Esophagus muscularis mucosa (tissue), 4 donors: ENCODE measurements at regions not wholly inside any gene's neighbourhood (a gene's known extent, or its start where the extent isn't known, plus 50 kb on each side); places are given as distances from the start of the nearest gene placed in this dataset.

Experiments
- DNase-seq: peaks from one replicate; pipeline ENCODE4 v3.0.0-alpha.2; 2017; ENCODE audit errors: extremely low spot score
- H3K27ac ChIP-seq, 4 donors: fragments of 200-600 bp; sonication (generic); replicated peaks in 1 of 4; 1 replicate in 3 of 4; 2 replicates in 1 of 4; pipeline ENCODE4 v1.5.1; 2016 to 2019; ENCODE audit warnings: mild to moderate bottlenecking in 1 of 4
- H3K27me3 ChIP-seq, 4 donors: fragments of 200-600 bp; sonication (generic); one replicate each; pipeline versions ENCODE4 v1.5.1 to v1.6.0; 2016 to 2019
- H3K36me3 ChIP-seq, 4 donors: fragments of 200-600 bp; sonication (generic); one replicate each; pipeline ENCODE4 v1.5.1; 2016 to 2019
- H3K4me1 ChIP-seq, 4 donors: fragments of 200-600 bp; sonication (generic); one replicate each; pipeline ENCODE4 v1.5.1; 2016 to 2019
- H3K4me3 ChIP-seq, 4 donors: fragments of 200-600 bp; sonication (generic); 1 replicate in 2 of 4; 2 replicates in 2 of 4; pipeline ENCODE4 v1.5.1; 2016 to 2019; ENCODE audit warnings: mild to moderate bottlenecking in 4 of 4, moderate library complexity in 1 of 4
- H3K9me3 ChIP-seq, 4 donors: fragments of 200-600 bp; sonication (generic); 1 replicate in 3 of 4; 2 replicates in 1 of 4; pipeline ENCODE4 v1.5.1; 2016 to 2019
- EP300 ChIP-seq: sonication (generic); formaldehyde crosslinking; IDR thresholded peaks from one replicate; pipeline ENCODE4 v1.6.1; 2017; ENCODE audit warnings: antibody characterized with exemption
- POLR2A ChIP-seq: fragments of 450-650 bp; IDR thresholded peaks from one replicate; pipeline ENCODE4 v1.6.1; 2017; ENCODE audit warnings: antibody characterized with exemption, moderate library complexity, mild to moderate bottlenecking, low read depth
- POLR2AphosphoS5 ChIP-seq, 2 donors: sonication (generic); formaldehyde crosslinking; IDR thresholded peaks; one replicate each; pipeline ENCODE4 v1.6.1; 2017; ENCODE audit warnings: antibody characterized with exemption in 2 of 2
- WGBS: methylation state at CpG from one replicate; pipeline ENCODE4 v1.1.5; 2018; 5-methylcytosine and 5-hydroxymethylcytosine counted together
- intact Hi-C: fragments of 100-400 bp; cut with DNase I; formaldehyde crosslinking; loops from one replicate; pipeline ENCODE4 v1.15.1; 2023
- TF ChIP-seq, protein P1 (sequence below), 3 experiments: fragments of 200-600 bp in 2 of 3; fragments of 450-650 bp in 1 of 3; sonication (generic) in 2 of 3; IDR thresholded peaks; one replicate each; pipeline ENCODE4 v1.5.1; 2017 to 2019; ENCODE audit warnings: antibody characterized with exemption in 3 of 3, mild to moderate bottlenecking in 2 of 3, moderate library complexity in 1 of 3

GRCh38 chr13:67662997-67663396 lies 432.9 kb upstream of the PCDH9 start:
- TF ChIP-seq, protein P1, sequence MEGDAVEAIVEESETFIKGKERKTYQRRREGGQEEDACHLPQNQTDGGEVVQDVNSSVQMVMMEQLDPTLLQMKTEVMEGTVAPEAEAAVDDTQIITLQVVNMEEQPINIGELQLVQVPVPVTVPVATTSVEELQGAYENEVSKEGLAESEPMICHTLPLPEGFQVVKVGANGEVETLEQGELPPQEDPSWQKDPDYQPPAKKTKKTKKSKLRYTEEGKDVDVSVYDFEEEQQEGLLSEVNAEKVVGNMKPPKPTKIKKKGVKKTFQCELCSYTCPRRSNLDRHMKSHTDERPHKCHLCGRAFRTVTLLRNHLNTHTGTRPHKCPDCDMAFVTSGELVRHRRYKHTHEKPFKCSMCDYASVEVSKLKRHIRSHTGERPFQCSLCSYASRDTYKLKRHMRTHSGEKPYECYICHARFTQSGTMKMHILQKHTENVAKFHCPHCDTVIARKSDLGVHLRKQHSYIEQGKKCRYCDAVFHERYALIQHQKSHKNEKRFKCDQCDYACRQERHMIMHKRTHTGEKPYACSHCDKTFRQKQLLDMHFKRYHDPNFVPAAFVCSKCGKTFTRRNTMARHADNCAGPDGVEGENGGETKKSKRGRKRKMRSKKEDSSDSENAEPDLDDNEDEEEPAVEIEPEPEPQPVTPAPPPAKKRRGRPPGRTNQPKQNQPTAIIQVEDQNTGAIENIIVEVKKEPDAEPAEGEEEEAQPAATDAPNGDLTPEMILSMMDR (IDR thresholded peaks at IDR 0.05), result no peak
- TF ChIP-seq POLR2A, result no peak
- no peak for TF ChIP-seq POLR2AphosphoS5 (IDR thresholded peaks at IDR 0.05)
- no peak for TF ChIP-seq EP300
- no peaks in the 10 kb centered on the region for H3K4me1 ChIP-seq
- no peak overlapping the region for H3K4me3 ChIP-seq
- H3K27me3 ChIP-seq, result no peaks in the 10 kb centered on the region
- H3K9me3 ChIP-seq, result no peaks in the 10 kb centered on the region
- 88% methylated on average over 3 of the region's 3 CpGs for WGBS
- no peak overlapping the region for H3K27ac ChIP-seq
- no peak for DNase-seq
- intact Hi-C loops, result no loop called here
- no peaks in the 10 kb centered on the region for H3K36me3 ChIP-seq

GRCh38 chr13:67652887-67653286 lies 422.8 kb upstream of the PCDH9 start:
- no peak for TF ChIP-seq EP300
- 65% methylated on average over 3 of the region's 3 CpGs for WGBS
- intact Hi-C loops, result no loop called here

GRCh38 chr13:67651908-67652465 lies 421.9 kb upstream of the PCDH9 start:
- 50% methylated on average over 3 of the region's 3 CpGs for WGBS
- Histone ChIP-seq H3K4me1 (no peaks in the 10 kb centered on the region), H3K27ac (no peak overlapping the region), H3K27me3 (no peaks in the 10 kb centered on the region), H3K4me3 (no peak overlapping the region), H3K9me3 (no peaks in the 10 kb centered on the region), H3K36me3 (no peaks in the 10 kb centered on the region)
- no peak for DNase-seq
- intact Hi-C loops, result no loop called here
- TF ChIP-seq POLR2AphosphoS5 (IDR thresholded peaks at IDR 0.05) (no peak), EP300 (no peak), POLR2A (no peak)
- TF ChIP-seq, protein P1 (IDR thresholded peaks at IDR 0.05), result no peak

More at GRCh38 chr13:67652887-67653286, 422.8 kb upstream of the PCDH9 start:
- H3K36me3 ChIP-seq, result no peaks in the 10 kb centered on the region
- H3K4me1 ChIP-seq, result no peaks in the 10 kb centered on the region
- no peak overlapping the region for H3K4me3 ChIP-seq
- no peak for DNase-seq
- H3K9me3 ChIP-seq, result no peaks in the 10 kb centered on the region
- H3K27ac ChIP-seq, result no peak overlapping the region
- H3K27me3 ChIP-seq, result no peaks in the 10 kb centered on the region

GRCh38 chr13:67650471-67650870 lies 420.3 kb upstream of the PCDH9 start:
- DNase-seq, result no peak
- Histone ChIP-seq H3K27ac (no peak overlapping the region), H3K27me3 (no peaks in the 10 kb centered on the region), H3K9me3 (no peaks in the 10 kb centered on the region), H3K4me3 (no peak overlapping the region), H3K4me1 (no peaks in the 10 kb centered on the region), H3K36me3 (no peaks in the 10 kb centered on the region)
- TF ChIP-seq POLR2A (no peak), EP300 (no peak), POLR2AphosphoS5 (IDR thresholded peaks at IDR 0.05) (no peak)
- TF ChIP-seq, protein P1 (IDR thresholded peaks at IDR 0.05), result no peak
- intact Hi-C loops, result no loop called here
- 89% methylated on average over 1 of the region's 1 CpG for WGBS

- Histone ChIP-seq H3K27ac (no peak overlapping the region), H3K9me3 (no peaks in the 10 kb centered on the region), H3K27me3 (no peaks in the 10 kb centered on the region), H3K4me1 (no peaks in the 10 kb centered on the region), H3K36me3 (no peaks in the 10 kb centered on the region), H3K4me3 (no peak overlapping the region)
- DNase-seq, result no peak
- TF ChIP-seq, protein P1 (IDR thresholded peaks at IDR 0.05), result no peak
- TF ChIP-seq POLR2AphosphoS5 (IDR thresholded peaks at IDR 0.05), result no peak
- no peak for TF ChIP-seq POLR2A
- TF ChIP-seq EP300, result no peak
- intact Hi-C loops, result no loop called here
- 73% methylated on average over 4 of the region's 4 CpGs for WGBS
These were observed 415.8 kb upstream of the PCDH9 start for GRCh38 chr13:67645874-67646467.
